ENCODE measurements at regions not wholly inside any gene's neighbourhood (a gene's known extent, or its start where the extent isn't known, plus 50 kb on each side); places are given as distances from the start of the nearest gene placed in this dataset.

- no peak for DNase-seq
Measured at GRCh38 chr7:18154726-18155125, 127.1 kb upstream of the PRPS1L1 start.

GRCh38 chr7:18157233-18157632 lies 129.6 kb upstream of the PRPS1L1 start:
- DNase-seq = no peak

GRCh38 chr7:18162657-18163056 lies 135.0 kb upstream of the PRPS1L1 start:
- no peak for DNase-seq

GRCh38 chr7:18163091-18163490 lies 135.4 kb upstream of the PRPS1L1 start:
- no peak for DNase-seq

- DNase-seq = no peak
Measured at GRCh38 chr7:18165166-18165565, 137.5 kb upstream of the PRPS1L1 start.

- DNase-seq = no peak
Measured at GRCh38 chr7:18166002-18166401, 138.4 kb upstream of the PRPS1L1 start.

GRCh38 chr7:18167815-18168214 lies 140.2 kb upstream of the PRPS1L1 start:
- DNase-seq = no peak

- DNase-seq = no peak
Measured at GRCh38 chr7:18174996-18175395, 147.3 kb upstream of the PRPS1L1 start.

GRCh38 chr7:18175801-18176450 lies 148.3 kb upstream of the PRPS1L1 start:
- no peak for DNase-seq

- no peak for DNase-seq
Measured at GRCh38 chr7:18177129-18177814, 149.6 kb upstream of the PRPS1L1 start.

GRCh38 chr7:18177815-18178660 lies 150.4 kb upstream of the PRPS1L1 start:
- DNase-seq = no peak

- no peak for DNase-seq
Measured at GRCh38 chr7:18179093-18179492, 151.4 kb upstream of the PRPS1L1 start.

- no peak for DNase-seq
Measured at GRCh38 chr7:18180685-18181084, 153.0 kb upstream of the PRPS1L1 start.

GRCh38 chr7:18189500-18190126 lies 162.0 kb upstream of the PRPS1L1 start:
- no peak for DNase-seq

- DNase-seq = no peak
Measured at GRCh38 chr7:18191341-18191740, 163.7 kb upstream of the PRPS1L1 start.

- no peak for DNase-seq
Measured at GRCh38 chr7:18191862-18192625, 164.4 kb upstream of the PRPS1L1 start.

- no peak for DNase-seq
Measured at GRCh38 chr7:18194616-18195015, 167.0 kb upstream of the PRPS1L1 start.

GRCh38 chr7:18196638-18197037 lies 169.0 kb upstream of the PRPS1L1 start:
- no peak for DNase-seq

GRCh38 chr7:18198868-18199267 lies 171.2 kb upstream of the PRPS1L1 start:
- DNase-seq = no peak

GRCh38 chr7:18200266-18200665 lies 172.6 kb upstream of the PRPS1L1 start:
- no peak for DNase-seq

- no peak for DNase-seq
Measured at GRCh38 chr7:18200855-18201254, 173.2 kb upstream of the PRPS1L1 start.

GRCh38 chr7:18201350-18201749 lies 173.7 kb upstream of the PRPS1L1 start:
- DNase-seq = no peak

Data from DMS79 (cell line).